ENCODE measurements at regions not wholly inside any gene's neighbourhood (a gene's known extent, or its start where the extent isn't known, plus 50 kb on each side); places are given as distances from the start of the nearest gene placed in this dataset.
"Not testable (repeated sequence)": the region's sequence is repeated elsewhere in the genome, so short reads cannot be mapped to it uniquely, and the experiment has no call there.

GRCh38 chr2:145012214-145012670 is 492.3 kb upstream of the ZEB2 start:
- DNase-seq = peak; percentile 49

GRCh38 chr2:145010635-145011034 is 490.7 kb upstream of the ZEB2 start:
- DNase-seq = no peak

GRCh38 chr2:145007960-145008263 is 488.0 kb upstream of the ZEB2 start:
- no peak for DNase-seq

- no peak for DNase-seq
Measured at GRCh38 chr2:145007093-145007959, 487.4 kb upstream of the ZEB2 start.

GRCh38 chr2:145002624-145003023 is 482.7 kb upstream of the ZEB2 start:
- no peak for DNase-seq

- DNase-seq = no peak
Measured at GRCh38 chr2:145000376-145000775, 480.5 kb upstream of the ZEB2 start.

- DNase-seq = no peak
Measured at GRCh38 chr2:144999936-145000335, 480.0 kb upstream of the ZEB2 start.

- no peak for DNase-seq
Measured at GRCh38 chr2:144999071-144999875, 479.4 kb upstream of the ZEB2 start.

GRCh38 chr2:144998435-144998834 is 478.5 kb upstream of the ZEB2 start:
- DNase-seq = no peak

- no peak for DNase-seq
Measured at GRCh38 chr2:144996225-144996795, 476.4 kb upstream of the ZEB2 start.

- DNase-seq = no peak
Measured at GRCh38 chr2:144995482-144995881, 475.6 kb upstream of the ZEB2 start.

- DNase-seq = no peak
Measured at GRCh38 chr2:144990661-144991060, 470.7 kb upstream of the ZEB2 start.

GRCh38 chr2:144989579-144990270 is 469.8 kb upstream of the ZEB2 start:
- peak; percentile 28 for DNase-seq

- no peak for DNase-seq
Measured at GRCh38 chr2:144988591-144988990, 468.7 kb upstream of the ZEB2 start.

- DNase-seq = no peak
Measured at GRCh38 chr2:144986691-144987090, 466.8 kb upstream of the ZEB2 start.

- DNase-seq = no peak
Measured at GRCh38 chr2:144984038-144984437, 464.1 kb upstream of the ZEB2 start.

- DNase-seq = no peak
Measured at GRCh38 chr2:144983107-144983506, 463.2 kb upstream of the ZEB2 start.

GRCh38 chr2:144982481-144982880 is 462.6 kb upstream of the ZEB2 start:
- DNase-seq = no peak

GRCh38 chr2:144975881-144976280 is 456.0 kb upstream of the ZEB2 start:
- no peak for DNase-seq

GRCh38 chr2:144972676-144973075 is 452.8 kb upstream of the ZEB2 start:
- no peak for DNase-seq

GRCh38 chr2:144971786-144972335 is 451.9 kb upstream of the ZEB2 start:
- DNase-seq = no peak

- DNase-seq = not testable (repeated sequence)
Measured at GRCh38 chr2:144970410-144970809, 450.5 kb upstream of the ZEB2 start.

GRCh38 chr2:144969564-144969963 is 449.6 kb upstream of the ZEB2 start:
- DNase-seq = not testable (repeated sequence)
